GM12892 (cell line): ENCODE measurements at regions not wholly inside any gene's neighbourhood (a gene's known extent, or its start where the extent isn't known, plus 50 kb on each side); places are given as distances from the start of the nearest gene placed in this dataset.

Experiments used
- POLR2A ChIP-seq: IDR thresholded peaks from 2 replicates; pipeline ENCODE4 v1.6.1; 2011; ENCODE audit warnings: low read depth, low read length, control low read depth
- POLR2AphosphoS5 ChIP-seq: IDR thresholded peaks from 2 replicates; pipeline ENCODE4 v1.6.1; 2011; ENCODE audit warnings: low read depth, low read length, control low read depth

- TF ChIP-seq POLR2AphosphoS5 (no peak), POLR2A (no peak)
Observed at GRCh38 chr5:94024620-94025019, 283.2 kb upstream of the POU5F2 start.
